ENCODE measurements at regions not wholly inside any gene's neighbourhood (a gene's known extent, or its start where the extent isn't known, plus 50 kb on each side); places are given as distances from the start of the nearest gene placed in this dataset.

GRCh38 chr20:22681591-22682248 is 97.3 kb upstream of the FOXA2 start:
- H4K91ac ChIP-seq (ENCODE audit: insufficient read depth, low read depth, low read length), result no peak overlapping the region
- H3K36me3 ChIP-seq (ENCODE audit: control insufficient read depth, insufficient read depth, low read length), result no peaks in the 10 kb centered on the region
- H3K56ac ChIP-seq (ENCODE audit: extremely low read depth, insufficient read depth, low read length), result no peak overlapping the region
- CTCF ChIA-PET, result interaction anchor here (0.7 to 1.3 kb wide), 2 partner anchors 9 to 10 kb away, joined by 4 read pairs; no protein-coding TSS in a partner anchor
- H3K18ac ChIP-seq (ENCODE audit: low read depth, low read length), result no peak overlapping the region
- no CpG with 5 or more reads among the region's 4 CpGs for WGBS, 2 experiments (ENCODE audit: extremely low coverage in 2 of 2, insufficient read length in 1 of 2)
- no peak overlapping the region for H2BK5ac ChIP-seq (ENCODE audit: low read depth, low read length, poor library complexity, severe bottlenecking)
- ATAC-seq (ENCODE audit: low read depth), result no peak
- no peaks in the 10 kb centered on the region; the same call in 1 of the 2 replicates for H3K27me3 ChIP-seq (ENCODE audit: control insufficient read depth, insufficient read depth, low read length)
- no peak overlapping the region for H3K14ac ChIP-seq (replicated peaks; ENCODE audit: low read depth, low read length)
- no peaks in the 10 kb centered on the region for H4K20me1 ChIP-seq (ENCODE audit: insufficient read depth, low read length)
- no peak overlapping the region for H3K27ac ChIP-seq (ENCODE audit: insufficient read depth, low read length)
- H4K5ac ChIP-seq (ENCODE audit: low read depth, low read length), result no peak overlapping the region
- no peaks in the 10 kb centered on the region for H3K4me1 ChIP-seq (ENCODE audit: control insufficient read depth, insufficient read depth, low read length)
- H3K23ac ChIP-seq (ENCODE audit: low read depth, low read length), result no peak overlapping the region
- no peak overlapping the region for H3K4me3 ChIP-seq (ENCODE audit: insufficient read depth, low read depth, low read length)
- DNase-seq, result no peak
- dilution Hi-C loops (cut with HindIII; ENCODE audit: low sequenced_read_pairs, unreplicated experiment), result loop anchor here (10.0 kb wide), 1 partner anchor 337 kb away; no protein-coding TSS in a partner anchor
- no peak overlapping the region for H4K8ac ChIP-seq (ENCODE audit: low read depth in 2 of 2, low read length in 2 of 2)
- no peak overlapping the region for H3K4me2 ChIP-seq (ENCODE audit: low read depth, low read length)
- POLR2A ChIA-PET (ENCODE audit: unreplicated experiment), result no interaction called here
- no peak overlapping the region for H3K4ac ChIP-seq (ENCODE audit: low read depth, low read length)
- no peak overlapping the region for H3K9ac ChIP-seq (ENCODE audit: low read depth, low read length)
- H3K79me1 ChIP-seq (ENCODE audit: low read depth in 1 of 2, low read length in 2 of 2), result no peaks in the 10 kb centered on the region
- H2BK15ac ChIP-seq (ENCODE audit: low read depth, low read length), result no peak overlapping the region
- H2AK5ac ChIP-seq (ENCODE audit: low read depth, low read length), result no peak overlapping the region
- in situ Hi-C loops (cut with MboI; ENCODE audit: low sequenced_read_pairs), result no loop called here
- H3K9me1 ChIP-seq (ENCODE audit: insufficient read depth, low read length), result no peaks in the 10 kb centered on the region
- no peak overlapping the region for H2AK9ac ChIP-seq (replicated peaks; ENCODE audit: low read depth, low read length, poor library complexity)
- H2BK120ac ChIP-seq (ENCODE audit: low read depth, low read length), result no peak overlapping the region
- H2AFZ ChIP-seq (replicated peaks; ENCODE audit: low read length, poor library complexity), result no peak overlapping the region
- H2BK20ac ChIP-seq (ENCODE audit: low read depth, low read length), result no peak overlapping the region
- intact Hi-C loops (cut with micrococcal nuclease), result loop anchor here (5.0 kb wide), 1 partner anchor 964 kb away; no protein-coding TSS in a partner anchor
- TF ChIP-seq NFE2L2 (IDR thresholded peaks at IDR 0.05; ENCODE audit: low read depth, low read length), result no peak
- no peak for TF ChIP-seq SMC3 (IDR thresholded peaks at IDR 0.05; ENCODE audit: low read depth, low read length)
- TF ChIP-seq MXI1 (IDR thresholded peaks at IDR 0.05; ENCODE audit: borderline replicate concordance, low read depth, low read length), result no peak
- no peak for TF ChIP-seq CHD1 (IDR thresholded peaks at IDR 0.05; ENCODE audit: low read depth, low read length)
- TF ChIP-seq BHLHE40 (IDR thresholded peaks at IDR 0.05; ENCODE audit: low read depth, low read length), result no peak
- TF ChIP-seq, protein P1, sequence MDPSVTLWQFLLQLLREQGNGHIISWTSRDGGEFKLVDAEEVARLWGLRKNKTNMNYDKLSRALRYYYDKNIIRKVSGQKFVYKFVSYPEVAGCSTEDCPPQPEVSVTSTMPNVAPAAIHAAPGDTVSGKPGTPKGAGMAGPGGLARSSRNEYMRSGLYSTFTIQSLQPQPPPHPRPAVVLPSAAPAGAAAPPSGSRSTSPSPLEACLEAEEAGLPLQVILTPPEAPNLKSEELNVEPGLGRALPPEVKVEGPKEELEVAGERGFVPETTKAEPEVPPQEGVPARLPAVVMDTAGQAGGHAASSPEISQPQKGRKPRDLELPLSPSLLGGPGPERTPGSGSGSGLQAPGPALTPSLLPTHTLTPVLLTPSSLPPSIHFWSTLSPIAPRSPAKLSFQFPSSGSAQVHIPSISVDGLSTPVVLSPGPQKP (IDR thresholded peaks at IDR 0.05; ENCODE audit: borderline replicate concordance, low read depth, low read length), result no peak
- TF ChIP-seq FOS (IDR thresholded peaks at IDR 0.05; ENCODE audit: low read depth, low read length), result no peak
- no peak for TF ChIP-seq POLR2A (IDR thresholded peaks at IDR 0.05; ENCODE audit: low read depth, low read length)
- TF ChIP-seq, protein P2, sequence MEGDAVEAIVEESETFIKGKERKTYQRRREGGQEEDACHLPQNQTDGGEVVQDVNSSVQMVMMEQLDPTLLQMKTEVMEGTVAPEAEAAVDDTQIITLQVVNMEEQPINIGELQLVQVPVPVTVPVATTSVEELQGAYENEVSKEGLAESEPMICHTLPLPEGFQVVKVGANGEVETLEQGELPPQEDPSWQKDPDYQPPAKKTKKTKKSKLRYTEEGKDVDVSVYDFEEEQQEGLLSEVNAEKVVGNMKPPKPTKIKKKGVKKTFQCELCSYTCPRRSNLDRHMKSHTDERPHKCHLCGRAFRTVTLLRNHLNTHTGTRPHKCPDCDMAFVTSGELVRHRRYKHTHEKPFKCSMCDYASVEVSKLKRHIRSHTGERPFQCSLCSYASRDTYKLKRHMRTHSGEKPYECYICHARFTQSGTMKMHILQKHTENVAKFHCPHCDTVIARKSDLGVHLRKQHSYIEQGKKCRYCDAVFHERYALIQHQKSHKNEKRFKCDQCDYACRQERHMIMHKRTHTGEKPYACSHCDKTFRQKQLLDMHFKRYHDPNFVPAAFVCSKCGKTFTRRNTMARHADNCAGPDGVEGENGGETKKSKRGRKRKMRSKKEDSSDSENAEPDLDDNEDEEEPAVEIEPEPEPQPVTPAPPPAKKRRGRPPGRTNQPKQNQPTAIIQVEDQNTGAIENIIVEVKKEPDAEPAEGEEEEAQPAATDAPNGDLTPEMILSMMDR (conservative IDR thresholded peaks at IDR 0.05; ENCODE audit: low read depth, low read length), result no peak
- no peak for TF ChIP-seq MAZ (IDR thresholded peaks at IDR 0.05; ENCODE audit: borderline replicate concordance, low read depth, low read length)
- no peak for TF ChIP-seq MAFK (IDR thresholded peaks at IDR 0.05; ENCODE audit: low read depth, low read length)
- no peak for TF ChIP-seq RAD21 (IDR thresholded peaks at IDR 0.05; ENCODE audit: low read length)
- H3K9me3 ChIP-seq (ENCODE audit: control insufficient read depth, insufficient read depth, low read length), result no peaks in the 10 kb centered on the region
- no TSS peak for BruUV-seq (replicated peaks)
